ENCODE measurements at regions not wholly inside any gene's neighbourhood (a gene's known extent, or its start where the extent isn't known, plus 50 kb on each side); places are given as distances from the start of the nearest gene placed in this dataset.
"Not testable (repeated sequence)": the region's sequence is repeated elsewhere in the genome, so short reads cannot be mapped to it uniquely, and the experiment has no call there.

DNA sequence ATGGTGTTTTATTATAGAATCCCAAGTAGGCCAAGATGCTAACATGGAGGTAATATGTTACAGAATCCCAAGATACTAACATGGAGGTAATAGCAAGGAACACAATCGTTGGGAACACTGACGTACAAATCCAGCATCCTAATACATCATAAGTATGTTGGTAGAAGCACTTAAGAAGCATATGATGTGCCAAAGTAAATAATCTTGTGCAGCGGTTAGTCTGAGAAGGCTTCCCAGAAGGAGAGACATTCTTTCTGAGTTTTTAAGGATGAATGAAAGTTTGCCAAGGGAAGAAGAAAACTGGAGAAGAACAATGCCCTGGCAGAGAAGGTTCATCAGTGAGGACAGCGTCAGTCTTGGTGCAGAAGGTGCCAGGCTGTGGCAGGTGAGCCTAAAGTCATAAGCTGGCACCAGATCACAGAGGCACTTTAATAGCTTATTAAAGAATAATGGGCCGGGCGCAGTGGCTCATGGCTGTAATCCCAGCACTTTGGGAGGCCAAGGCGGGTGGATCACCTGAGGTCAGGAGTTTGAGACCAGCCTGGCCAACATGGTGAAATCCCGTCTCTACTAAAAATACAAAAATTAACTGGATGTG lies 294.5 kb upstream of the PIK3R1 start:
- Histone ChIP-seq H3K79me1 (ENCODE audit: low read depth, low read length) (no peaks in the 10 kb centered on the region), H2BK12ac (ENCODE audit: low read length) (no peak overlapping the region), H3K27me3 (ENCODE audit: control insufficient read depth in 3 of 3, insufficient read depth in 3 of 3, low read depth in 1 of 3, low read length in 3 of 3) (no peaks in the 10 kb centered on the region), H3K4ac (ENCODE audit: low read length) (no peak overlapping the region), H3K9ac (ENCODE audit: low read depth, low read length, poor library complexity) (no peak overlapping the region), H2BK120ac (ENCODE audit: low read depth, low read length) (no peak overlapping the region), H3K23ac (ENCODE audit: low read depth, low read length, poor library complexity) (no peak overlapping the region), H3K9me3 (replicated peaks in 1 of 2; ENCODE audit: control insufficient read depth in 2 of 2, insufficient read depth in 1 of 2, low read depth in 1 of 2, low read length in 2 of 2) (peaks cover 0 to 3% of the 10 kb centered on the region in 2 donors), H2BK15ac (ENCODE audit: low read length) (no peak overlapping the region), H4K8ac (ENCODE audit: low read depth, low read length) (no peak overlapping the region), H2AFZ (ENCODE audit: low read length) (no peak overlapping the region), H3K14ac (ENCODE audit: low read length) (no peak overlapping the region), H3K27ac (replicated peaks; ENCODE audit: low read length) (no peak overlapping the region), H3K4me3 (ENCODE audit: low read length in 2 of 2) (no peak overlapping the region), H2BK5ac (ENCODE audit: low read length) (no peak overlapping the region), H4K91ac (ENCODE audit: low read depth, low read length, poor library complexity) (no peak overlapping the region), H3K4me2 (ENCODE audit: insufficient read depth, low read length, poor library complexity, severe bottlenecking) (no peak overlapping the region), H3K18ac (ENCODE audit: low read length) (no peak overlapping the region), H3K36me3 (replicated peaks in 1 of 2; ENCODE audit: control insufficient read depth in 2 of 2, insufficient read depth in 2 of 2, low read length in 2 of 2) (no peaks in the 10 kb centered on the region), H2AK5ac (ENCODE audit: low read depth, low read length) (no peak overlapping the region), H3K4me1 (ENCODE audit: control insufficient read depth in 2 of 2, insufficient read depth in 1 of 2, low read depth in 1 of 2, low read length in 2 of 2) (peaks cover 0 to 2% of the 10 kb centered on the region in 2 donors)
- WGBS, 2 donors (ENCODE audit: extremely low coverage in 2 of 2, insufficient read length in 2 of 2, insufficient replicate concordance in 1 of 2), result no CpG with 5 or more reads among the region's 8 CpGs
- DNase-seq (ENCODE audit: low spot score), result no peak

DNA sequence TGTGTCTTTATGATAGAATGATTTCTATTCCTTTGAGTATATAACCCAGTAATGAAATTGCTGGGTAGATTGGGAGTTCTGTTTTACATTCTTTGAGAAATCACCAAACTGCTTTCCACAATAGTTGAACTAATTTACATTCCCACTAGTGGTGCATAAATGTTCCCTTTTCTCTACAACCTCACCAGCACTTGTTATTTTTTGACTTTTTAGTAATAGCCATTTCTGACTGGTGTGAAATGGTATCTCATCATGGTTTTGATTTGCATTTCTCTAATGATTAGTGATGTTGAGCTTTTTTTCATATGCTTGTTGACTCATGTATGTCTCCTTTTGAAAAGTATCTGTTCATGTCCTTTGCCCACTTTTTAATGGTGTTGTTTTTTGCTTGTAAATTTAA lies 296.0 kb upstream of the PIK3R1 start:
- not testable (repeated sequence) for H3K4me2 ChIP-seq (ENCODE audit: insufficient read depth, low read length, poor library complexity, severe bottlenecking); H2BK5ac ChIP-seq (ENCODE audit: low read length); H2BK15ac ChIP-seq (ENCODE audit: low read length); H2BK12ac ChIP-seq (ENCODE audit: low read length); H4K8ac ChIP-seq (ENCODE audit: low read depth, low read length); H4K91ac ChIP-seq (ENCODE audit: low read depth, low read length, poor library complexity); H3K27me3 ChIP-seq (ENCODE audit: control insufficient read depth in 3 of 3, insufficient read depth in 3 of 3, low read depth in 1 of 3, low read length in 3 of 3); H3K9me3 ChIP-seq (replicated peaks in 1 of 2; ENCODE audit: control insufficient read depth in 2 of 2, insufficient read depth in 1 of 2, low read depth in 1 of 2, low read length in 2 of 2); H3K4me1 ChIP-seq (ENCODE audit: control insufficient read depth in 2 of 2, insufficient read depth in 1 of 2, low read depth in 1 of 2, low read length in 2 of 2); H3K4me3 ChIP-seq (ENCODE audit: low read length in 2 of 2); H3K18ac ChIP-seq (ENCODE audit: low read length); H3K79me1 ChIP-seq (ENCODE audit: low read depth, low read length); DNase-seq (ENCODE audit: low spot score); H3K4ac ChIP-seq (ENCODE audit: low read length); H2AFZ ChIP-seq (ENCODE audit: low read length); H3K14ac ChIP-seq (ENCODE audit: low read length); H3K23ac ChIP-seq (ENCODE audit: low read depth, low read length, poor library complexity); H2AK5ac ChIP-seq (ENCODE audit: low read depth, low read length); H3K27ac ChIP-seq (replicated peaks; ENCODE audit: low read length); H2BK120ac ChIP-seq (ENCODE audit: low read depth, low read length); H3K36me3 ChIP-seq (replicated peaks in 1 of 2; ENCODE audit: control insufficient read depth in 2 of 2, insufficient read depth in 2 of 2, low read length in 2 of 2); H3K9ac ChIP-seq (ENCODE audit: low read depth, low read length, poor library complexity)

DNA sequence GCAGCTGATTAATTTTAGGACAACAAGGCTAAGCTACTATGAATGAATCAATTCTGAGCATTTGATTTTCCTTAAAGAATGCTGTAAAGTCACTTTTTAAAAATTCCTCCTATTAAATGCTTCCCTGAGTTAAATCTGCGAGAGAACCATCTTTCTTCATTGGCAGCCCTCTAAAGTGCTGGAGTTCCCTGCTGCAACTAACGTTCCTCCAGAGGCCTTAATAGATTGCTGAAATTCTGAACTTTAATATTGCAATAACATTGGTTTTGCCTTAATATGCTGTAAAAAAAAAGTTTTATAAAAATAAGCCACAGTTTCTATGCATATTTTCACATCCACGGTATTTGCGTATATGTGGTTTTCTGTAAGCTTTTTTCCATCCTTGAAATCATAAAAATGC lies 298.0 kb upstream of the PIK3R1 start:
- no peak overlapping the region for H2AFZ ChIP-seq (ENCODE audit: low read length)
- no peaks in the 10 kb centered on the region for H3K27me3 ChIP-seq (ENCODE audit: control insufficient read depth in 3 of 3, insufficient read depth in 3 of 3, low read depth in 1 of 3, low read length in 3 of 3)
- no peaks in the 10 kb centered on the region for H3K79me1 ChIP-seq (ENCODE audit: low read depth, low read length)
- peaks cover 0 to 3% of the 10 kb centered on the region in 2 donors for H3K9me3 ChIP-seq (replicated peaks in 1 of 2; ENCODE audit: control insufficient read depth in 2 of 2, insufficient read depth in 1 of 2, low read depth in 1 of 2, low read length in 2 of 2)
- no peak overlapping the region for H2BK12ac ChIP-seq (ENCODE audit: low read length)
- no peak overlapping the region for H2AK5ac ChIP-seq (ENCODE audit: low read depth, low read length)
- H3K4me1 ChIP-seq (ENCODE audit: control insufficient read depth in 2 of 2, insufficient read depth in 1 of 2, low read depth in 1 of 2, low read length in 2 of 2), result no peaks in the 10 kb centered on the region
- no peak overlapping the region for H3K23ac ChIP-seq (ENCODE audit: low read depth, low read length, poor library complexity)
- H2BK15ac ChIP-seq (ENCODE audit: low read length), result no peak overlapping the region
- no peak overlapping the region for H3K9ac ChIP-seq (ENCODE audit: low read depth, low read length, poor library complexity)
- no peak overlapping the region for H3K4ac ChIP-seq (ENCODE audit: low read length)
- H3K4me2 ChIP-seq (ENCODE audit: insufficient read depth, low read length, poor library complexity, severe bottlenecking), result no peak overlapping the region
- no peak for DNase-seq (ENCODE audit: low spot score)
- H3K4me3 ChIP-seq (ENCODE audit: low read length in 2 of 2), result no peak overlapping the region
- no CpG with 5 or more reads among the region's 4 CpGs for WGBS, 2 donors (ENCODE audit: extremely low coverage in 2 of 2, insufficient read length in 2 of 2, insufficient replicate concordance in 1 of 2)
- H3K36me3 ChIP-seq (replicated peaks in 1 of 2; ENCODE audit: control insufficient read depth in 2 of 2, insufficient read depth in 2 of 2, low read length in 2 of 2), result no peaks in the 10 kb centered on the region
- no peak overlapping the region for H2BK5ac ChIP-seq (ENCODE audit: low read length)
- no peak overlapping the region for H3K27ac ChIP-seq (replicated peaks; ENCODE audit: low read length)
- no peak overlapping the region for H4K8ac ChIP-seq (ENCODE audit: low read depth, low read length)
- H3K14ac ChIP-seq (ENCODE audit: low read length), result no peak overlapping the region
- no peak overlapping the region for H2BK120ac ChIP-seq (ENCODE audit: low read depth, low read length)
- H3K18ac ChIP-seq (ENCODE audit: low read length), result no peak overlapping the region
- no peak overlapping the region for H4K91ac ChIP-seq (ENCODE audit: low read depth, low read length, poor library complexity)

DNA sequence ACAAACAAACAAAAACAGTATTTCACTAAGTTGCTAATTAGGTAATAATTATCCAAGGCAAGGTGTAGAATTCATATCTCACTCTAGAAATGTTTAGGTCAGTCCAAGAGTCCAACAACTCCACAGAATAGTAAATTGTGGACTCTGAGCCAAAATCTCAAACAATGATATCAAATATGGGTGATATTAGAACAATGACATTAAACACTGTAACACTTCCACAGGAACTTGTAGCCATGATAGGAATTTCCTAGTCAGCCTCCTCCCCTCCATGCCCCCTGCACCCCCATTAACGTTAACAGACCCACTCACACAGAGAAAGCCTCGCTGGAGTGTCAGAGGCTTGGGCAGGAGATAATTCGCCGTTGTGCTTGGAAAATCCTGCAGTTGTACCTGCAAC lies 305.0 kb upstream of the PIK3R1 start:
- Histone ChIP-seq H2BK12ac (ENCODE audit: low read length) (no peak overlapping the region), H2AFZ (ENCODE audit: low read length) (no peak overlapping the region), H3K27me3 (ENCODE audit: control insufficient read depth in 3 of 3, insufficient read depth in 3 of 3, low read depth in 1 of 3, low read length in 3 of 3) (no peaks in the 10 kb centered on the region), H3K14ac (ENCODE audit: low read length) (no peak overlapping the region), H3K23ac (ENCODE audit: low read depth, low read length, poor library complexity) (no peak overlapping the region), H2BK15ac (ENCODE audit: low read length) (no peak overlapping the region), H3K36me3 (replicated peaks in 1 of 2; ENCODE audit: control insufficient read depth in 2 of 2, insufficient read depth in 2 of 2, low read length in 2 of 2) (no peaks in the 10 kb centered on the region), H3K4me1 (ENCODE audit: control insufficient read depth in 2 of 2, insufficient read depth in 1 of 2, low read depth in 1 of 2, low read length in 2 of 2) (peaks cover 0 to 2% of the 10 kb centered on the region in 2 donors), H2AK5ac (ENCODE audit: low read depth, low read length) (no peak overlapping the region), H3K4me2 (ENCODE audit: insufficient read depth, low read length, poor library complexity, severe bottlenecking) (no peak overlapping the region), H3K4ac (ENCODE audit: low read length) (no peak overlapping the region), H3K9ac (ENCODE audit: low read depth, low read length, poor library complexity) (no peak overlapping the region), H3K27ac (replicated peaks; ENCODE audit: low read length) (no peak overlapping the region), H3K9me3 (replicated peaks in 1 of 2; ENCODE audit: control insufficient read depth in 2 of 2, insufficient read depth in 1 of 2, low read depth in 1 of 2, low read length in 2 of 2) (no peaks in the 10 kb centered on the region), H2BK5ac (ENCODE audit: low read length) (no peak overlapping the region), H3K18ac (ENCODE audit: low read length) (no peak overlapping the region), H4K91ac (ENCODE audit: low read depth, low read length, poor library complexity) (no peak overlapping the region), H3K4me3 (ENCODE audit: low read length in 2 of 2) (no peak overlapping the region), H4K8ac (ENCODE audit: low read depth, low read length) (no peak overlapping the region), H2BK120ac (ENCODE audit: low read depth, low read length) (no peak overlapping the region), H3K79me1 (ENCODE audit: low read depth, low read length) (no peaks in the 10 kb centered on the region)
- no peak for DNase-seq (ENCODE audit: low spot score)
- no CpG with 5 or more reads among the region's 4 CpGs for WGBS, 2 donors (ENCODE audit: extremely low coverage in 2 of 2, insufficient read length in 2 of 2, insufficient replicate concordance in 1 of 2)
